Suprapubic skin (tissue), 4 donors: ENCODE measurements at regions not wholly inside any gene's neighbourhood (a gene's known extent, or its start where the extent isn't known, plus 50 kb on each side); places are given as distances from the start of the nearest gene placed in this dataset.

ENCODE experiments used
- DNase-seq, 2 donors: peaks; one replicate each; pipeline ENCODE4 v3.0.0-alpha.2; 2019; ENCODE audit warnings: low spot score in 2 of 2
- H3K27ac ChIP-seq: fragments of 200-600 bp; sonication (generic); one replicate; pipeline ENCODE4 v1.5.1; 2019
- H3K27me3 ChIP-seq: fragments of 200-600 bp; sonication (generic); one replicate; pipeline ENCODE4 v1.5.1; 2019
- H3K36me3 ChIP-seq: fragments of 200-600 bp; sonication (generic); one replicate; pipeline ENCODE4 v1.5.1; 2019
- H3K4me1 ChIP-seq: fragments of 200-600 bp; sonication (generic); one replicate; pipeline ENCODE4 v1.5.1; 2019
- H3K4me3 ChIP-seq: fragments of 200-600 bp; sonication (generic); one replicate; pipeline ENCODE4 v1.5.1; 2019; ENCODE audit warnings: mild to moderate bottlenecking
- H3K9me3 ChIP-seq: fragments of 200-600 bp; sonication (generic); one replicate; pipeline ENCODE4 v1.5.1; 2019
- CTCF ChIP-seq, 2 donors: fragments of 200-600 bp in 1 of 2; fragments of 450-650 bp in 1 of 2; sonication (generic) in 1 of 2; IDR thresholded peaks; one replicate each; pipeline ENCODE4 v1.5.1; 2016 to 2019; ENCODE audit warnings: antibody characterized with exemption in 2 of 2, mild to moderate bottlenecking in 1 of 2, moderate library complexity in 1 of 2
- EP300 ChIP-seq: sonication (generic); formaldehyde crosslinking; IDR thresholded peaks from one replicate; pipeline ENCODE4 v1.6.1; 2017; ENCODE audit warnings: antibody characterized with exemption
- POLR2A ChIP-seq, 2 donors: fragments of 450-650 bp; IDR thresholded peaks; one replicate each; pipeline ENCODE4 v1.6.1; 2017; ENCODE audit warnings: antibody characterized with exemption in 2 of 2, mild to moderate bottlenecking in 2 of 2, moderate library complexity in 2 of 2
- POLR2AphosphoS5 ChIP-seq, 3 donors: sonication (generic); formaldehyde crosslinking; IDR thresholded peaks; one replicate each; pipeline ENCODE4 v1.6.1; 2017; ENCODE audit warnings: antibody characterized with exemption in 3 of 3
- WGBS: methylation state at CpG from one replicate; pipeline ENCODE4 v1.1.5; 2018; 5-methylcytosine and 5-hydroxymethylcytosine counted together

GRCh38 chr6:112831022-112831421, 483.9 kb downstream of the RFPL4B start:
- Histone ChIP-seq H3K27ac (no peak overlapping the region), H3K36me3 (no peaks in the 10 kb centered on the region), H3K4me1 (no peaks in the 10 kb centered on the region), H3K4me3 (no peak overlapping the region), H3K27me3 (no peaks in the 10 kb centered on the region), H3K9me3 (no peaks in the 10 kb centered on the region)
- WGBS: 53% methylated on average over 1 of the region's 1 CpG
- no peak for TF ChIP-seq CTCF (IDR thresholded peaks at IDR 0.05)
- no peak for TF ChIP-seq POLR2AphosphoS5 (IDR thresholded peaks at IDR 0.05)
- no peak for TF ChIP-seq EP300
- TF ChIP-seq POLR2A (IDR thresholded peaks at IDR 0.05): no peak
- DNase-seq: no peak

- H3K27me3 ChIP-seq: no peaks in the 10 kb centered on the region
- TF ChIP-seq POLR2AphosphoS5 (IDR thresholded peaks at IDR 0.05): no peak
- no peak for TF ChIP-seq CTCF (IDR thresholded peaks at IDR 0.05)
- TF ChIP-seq EP300: no peak
- TF ChIP-seq POLR2A (IDR thresholded peaks at IDR 0.05): no peak
- no peak for DNase-seq
- H3K9me3 ChIP-seq: no peaks in the 10 kb centered on the region
- 54% methylated on average over 4 of the region's 4 CpGs for WGBS
- no peak overlapping the region for H3K27ac ChIP-seq
- H3K4me3 ChIP-seq: no peak overlapping the region
- no peaks in the 10 kb centered on the region for H3K4me1 ChIP-seq
- no peaks in the 10 kb centered on the region for H3K36me3 ChIP-seq
Observed at GRCh38 chr6:112833581-112834131, 486.5 kb downstream of the RFPL4B start.

GRCh38 chr6:112835078-112835477, 487.9 kb downstream of the RFPL4B start:
- H3K36me3 ChIP-seq: no peaks in the 10 kb centered on the region
- H3K27ac ChIP-seq: no peak overlapping the region
- no peaks in the 10 kb centered on the region for H3K9me3 ChIP-seq
- DNase-seq: no peak
- WGBS: 91% methylated on average over 3 of the region's 3 CpGs
- no peaks in the 10 kb centered on the region for H3K27me3 ChIP-seq
- no peak for TF ChIP-seq POLR2AphosphoS5 (IDR thresholded peaks at IDR 0.05)
- no peak for TF ChIP-seq EP300
- TF ChIP-seq CTCF (IDR thresholded peaks at IDR 0.05): no peak
- no peak overlapping the region for H3K4me3 ChIP-seq
- H3K4me1 ChIP-seq: no peaks in the 10 kb centered on the region

- TF ChIP-seq EP300 (no peak), CTCF (IDR thresholded peaks at IDR 0.05) (no peak), POLR2A (IDR thresholded peaks at IDR 0.05) (no peak), POLR2AphosphoS5 (IDR thresholded peaks at IDR 0.05) (no peak)
- H3K4me3 ChIP-seq: no peak overlapping the region
- H3K36me3 ChIP-seq: no peaks in the 10 kb centered on the region
- no peak for DNase-seq
- no peaks in the 10 kb centered on the region for H3K9me3 ChIP-seq
- H3K27ac ChIP-seq: no peak overlapping the region
- no peaks in the 10 kb centered on the region for H3K27me3 ChIP-seq
- H3K4me1 ChIP-seq: no peaks in the 10 kb centered on the region
Observed at GRCh38 chr6:112839525-112839961, 492.4 kb downstream of the RFPL4B start.

- TF ChIP-seq POLR2A (IDR thresholded peaks at IDR 0.05): no peak
- no peak for TF ChIP-seq POLR2AphosphoS5 (IDR thresholded peaks at IDR 0.05)
- TF ChIP-seq CTCF (IDR thresholded peaks at IDR 0.05): no peak
- TF ChIP-seq EP300: no peak
- H3K27ac ChIP-seq: no peak overlapping the region
- WGBS: 89% methylated on average over 4 of the region's 4 CpGs
Observed at GRCh38 chr6:112841553-112842329, 494.6 kb downstream of the RFPL4B start.

More at GRCh38 chr6:112841553-112842329, 494.6 kb downstream of the RFPL4B start:
- Histone ChIP-seq H3K27me3 (no peaks in the 10 kb centered on the region), H3K9me3 (no peaks in the 10 kb centered on the region), H3K36me3 (no peaks in the 10 kb centered on the region), H3K4me3 (no peak overlapping the region), H3K4me1 (no peaks in the 10 kb centered on the region)
- DNase-seq: no peak
